ENCODE measurements at regions not wholly inside any gene's neighbourhood (a gene's known extent, or its start where the extent isn't known, plus 50 kb on each side); places are given as distances from the start of the nearest gene placed in this dataset.

DNA sequence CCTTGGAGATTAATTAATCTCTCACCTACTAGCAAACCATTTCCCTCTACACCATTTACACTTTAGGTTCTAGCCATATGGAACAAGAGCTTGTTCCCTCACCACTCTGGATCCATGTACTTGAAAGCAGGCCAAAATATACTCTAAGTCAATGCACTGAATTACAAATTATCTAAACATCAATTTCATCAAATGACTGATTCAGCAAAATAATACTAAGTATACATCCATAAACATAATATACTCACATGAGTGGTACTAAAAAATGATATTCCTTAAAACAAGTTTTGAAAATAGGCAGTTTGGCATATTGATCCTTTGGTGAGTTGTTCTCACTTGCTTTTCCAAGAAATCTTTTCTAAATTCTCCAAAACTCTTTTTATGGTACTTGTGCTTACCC, 459.7 kb upstream of the ZNF385D start:
- TF ChIP-seq FOXP2 (optimal IDR thresholded peaks at IDR 0.05; ENCODE audit: control extremely low read depth, extremely low read length, insufficient read depth) (no peak), EZH2 (IDR thresholded peaks at IDR 0.05) (no peak), POLR2AphosphoS5 (IDR thresholded peaks at IDR 0.05; ENCODE audit: borderline replicate concordance, low read depth, low read length) (no peak)

All from SK-N-MC (cell line).